Nephron (organoid): ENCODE measurements at regions not wholly inside any gene's neighbourhood (a gene's known extent, or its start where the extent isn't known, plus 50 kb on each side); places are given as distances from the start of the nearest gene placed in this dataset.

Experiments used
- H3K27ac Mint-ChIP-seq, 3 experiments: 2 replicates each; pipeline ENCODE4 v1.8.0; 2020; ENCODE audit warnings: mixed read lengths in 3 of 3, mild to moderate bottlenecking in 2 of 3, moderate library complexity in 1 of 3
- H3K27me3 Mint-ChIP-seq: 2 replicates; pipeline ENCODE4 v1.8.0; 2021; ENCODE audit warnings: low read depth, mild to moderate bottlenecking, moderate library complexity, mixed read lengths
- H3K36me3 Mint-ChIP-seq: 2 replicates; pipeline ENCODE4 v1.8.0; 2020; ENCODE audit warnings: low read depth, mixed read lengths
- H3K4me1 Mint-ChIP-seq: 2 replicates; pipeline ENCODE4 v1.8.0; 2020; ENCODE audit warnings: mixed read lengths
- H3K4me3 Mint-ChIP-seq, 3 experiments: 2 replicates each; pipeline ENCODE4 v1.8.0; 2020; ENCODE audit warnings: mild to moderate bottlenecking in 3 of 3, mixed read lengths in 3 of 3, moderate library complexity in 2 of 3
- H3K9me3 Mint-ChIP-seq: 2 replicates; pipeline ENCODE4 v1.8.0; 2020; ENCODE audit warnings: mixed read lengths
- TF ChIP-seq, protein P1 (sequence below), 3 experiments: fragments of 200-600 bp; sonication (generic); IDR thresholded peaks; one replicate each; pipeline ENCODE4 v1.5.0; 2021; ENCODE audit warnings: antibody characterized with exemption in 3 of 3; ENCODE audit not compliant: unreplicated experiment in 3 of 3

DNA sequence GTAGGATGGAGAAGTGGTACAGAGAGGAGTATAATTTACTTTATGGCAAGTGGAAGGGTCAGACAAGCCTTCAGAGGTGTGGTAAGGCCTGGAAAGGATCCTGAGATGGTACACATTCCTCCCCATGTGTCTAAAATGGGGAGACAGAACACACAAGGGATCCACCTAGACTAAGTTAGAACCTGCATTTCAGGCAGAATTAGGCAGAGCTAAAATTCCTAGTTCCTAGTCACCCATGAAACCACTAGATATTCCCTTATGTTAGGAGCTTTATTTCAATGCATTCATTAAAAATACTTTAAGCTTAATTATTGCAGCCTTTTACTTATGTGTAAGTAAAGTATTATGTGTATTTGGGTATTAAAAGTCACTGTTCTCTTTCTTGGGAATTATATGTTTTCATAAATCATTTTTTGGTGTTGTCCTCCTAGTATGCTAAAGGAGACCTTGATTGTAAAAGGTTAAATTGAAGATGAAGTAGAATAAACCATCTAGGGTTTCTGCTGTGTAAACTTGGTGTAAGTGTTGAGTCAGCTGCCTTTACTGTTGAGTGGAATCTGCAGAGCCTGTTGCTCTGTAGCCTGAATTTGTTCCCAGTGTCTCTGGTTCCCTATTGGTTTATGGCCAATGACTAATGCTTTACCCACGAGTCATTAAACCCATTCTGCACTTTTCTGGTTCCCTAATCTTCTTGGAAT, 423.2 kb downstream of the ATP23 start:
- no peaks in the 10 kb centered on the region for H3K27me3 Mint-ChIP-seq
- TF ChIP-seq, protein P1, sequence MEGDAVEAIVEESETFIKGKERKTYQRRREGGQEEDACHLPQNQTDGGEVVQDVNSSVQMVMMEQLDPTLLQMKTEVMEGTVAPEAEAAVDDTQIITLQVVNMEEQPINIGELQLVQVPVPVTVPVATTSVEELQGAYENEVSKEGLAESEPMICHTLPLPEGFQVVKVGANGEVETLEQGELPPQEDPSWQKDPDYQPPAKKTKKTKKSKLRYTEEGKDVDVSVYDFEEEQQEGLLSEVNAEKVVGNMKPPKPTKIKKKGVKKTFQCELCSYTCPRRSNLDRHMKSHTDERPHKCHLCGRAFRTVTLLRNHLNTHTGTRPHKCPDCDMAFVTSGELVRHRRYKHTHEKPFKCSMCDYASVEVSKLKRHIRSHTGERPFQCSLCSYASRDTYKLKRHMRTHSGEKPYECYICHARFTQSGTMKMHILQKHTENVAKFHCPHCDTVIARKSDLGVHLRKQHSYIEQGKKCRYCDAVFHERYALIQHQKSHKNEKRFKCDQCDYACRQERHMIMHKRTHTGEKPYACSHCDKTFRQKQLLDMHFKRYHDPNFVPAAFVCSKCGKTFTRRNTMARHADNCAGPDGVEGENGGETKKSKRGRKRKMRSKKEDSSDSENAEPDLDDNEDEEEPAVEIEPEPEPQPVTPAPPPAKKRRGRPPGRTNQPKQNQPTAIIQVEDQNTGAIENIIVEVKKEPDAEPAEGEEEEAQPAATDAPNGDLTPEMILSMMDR (IDR thresholded peaks at IDR 0.05; ENCODE audit: unreplicated experiment in 3 of 3), result no peak
- peak overlapping the region in 2 of 3 experiments; percentile 8 to 19 for H3K27ac Mint-ChIP-seq
- no peaks in the 10 kb centered on the region for H3K36me3 Mint-ChIP-seq
- no peaks in the 10 kb centered on the region for H3K9me3 Mint-ChIP-seq
- no peak overlapping the region for H3K4me3 Mint-ChIP-seq
- peaks cover 20% of the 10 kb centered on the region for H3K4me1 Mint-ChIP-seq

DNA sequence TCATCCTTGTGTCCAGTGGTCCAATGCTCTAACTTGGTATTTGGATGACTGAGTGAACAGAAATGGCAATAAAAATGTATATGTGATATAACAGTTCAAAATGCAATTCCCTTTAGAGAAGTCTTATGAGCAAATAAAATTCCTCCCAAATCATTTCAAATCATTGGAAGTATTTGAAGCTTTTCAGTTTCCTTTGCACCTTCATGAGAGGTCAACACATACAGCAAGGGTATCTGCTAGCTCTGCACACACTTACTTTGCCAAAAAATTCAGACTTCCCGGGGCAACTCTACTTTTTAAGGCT, 423.7 kb downstream of the ATP23 start:
- H3K4me1 Mint-ChIP-seq, result peaks cover 15% of the 10 kb centered on the region
- TF ChIP-seq, protein P1 (IDR thresholded peaks at IDR 0.05; ENCODE audit: unreplicated experiment in 3 of 3), result no peak
- peak overlapping the region in 1 of 3 experiments; percentile 19 for H3K27ac Mint-ChIP-seq
- H3K36me3 Mint-ChIP-seq, result no peaks in the 10 kb centered on the region
- no peaks in the 10 kb centered on the region for H3K9me3 Mint-ChIP-seq
- no peaks in the 10 kb centered on the region for H3K27me3 Mint-ChIP-seq
- no peak overlapping the region for H3K4me3 Mint-ChIP-seq

DNA sequence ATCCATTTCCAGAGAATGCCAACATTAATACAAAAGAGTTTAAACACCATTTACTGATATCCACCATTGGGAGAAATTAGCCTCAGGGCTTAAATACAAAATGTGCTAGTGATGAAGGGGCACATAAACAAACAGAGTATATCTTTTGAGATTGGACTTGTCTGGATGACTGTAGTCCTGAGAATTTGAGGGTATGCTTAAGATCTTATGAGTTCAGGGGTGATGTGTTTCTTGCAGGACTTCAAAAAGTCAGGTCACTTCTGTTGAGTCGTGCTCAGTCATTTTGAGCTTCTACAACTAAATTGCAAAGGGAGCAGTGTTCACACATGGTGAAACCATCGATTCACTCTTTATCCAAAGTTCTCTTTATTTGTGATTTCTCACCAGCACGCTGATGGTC, 425.7 kb downstream of the ATP23 start:
- no peaks in the 10 kb centered on the region for H3K27me3 Mint-ChIP-seq
- TF ChIP-seq, protein P1 (IDR thresholded peaks at IDR 0.05; ENCODE audit: unreplicated experiment in 3 of 3), result no peak
- H3K4me3 Mint-ChIP-seq, result no peak overlapping the region
- peaks cover 14% of the 10 kb centered on the region for H3K4me1 Mint-ChIP-seq
- no peaks in the 10 kb centered on the region for H3K36me3 Mint-ChIP-seq
- no peaks in the 10 kb centered on the region for H3K9me3 Mint-ChIP-seq
- peak overlapping the region in 2 of 3 experiments; percentile 6 to 31 for H3K27ac Mint-ChIP-seq

- Mint-ChIP-seq H3K27ac (no peak overlapping the region), H3K9me3 (no peaks in the 10 kb centered on the region), H3K4me1 (peaks cover 14% of the 10 kb centered on the region), H3K4me3 (no peak overlapping the region), H3K27me3 (no peaks in the 10 kb centered on the region), H3K36me3 (no peaks in the 10 kb centered on the region)
- TF ChIP-seq, protein P1 (IDR thresholded peaks at IDR 0.05; ENCODE audit: unreplicated experiment in 3 of 3), result no peak
These were observed 426.6 kb downstream of the ATP23 start for GRCh38 chr12:58368001-58368400.

DNA sequence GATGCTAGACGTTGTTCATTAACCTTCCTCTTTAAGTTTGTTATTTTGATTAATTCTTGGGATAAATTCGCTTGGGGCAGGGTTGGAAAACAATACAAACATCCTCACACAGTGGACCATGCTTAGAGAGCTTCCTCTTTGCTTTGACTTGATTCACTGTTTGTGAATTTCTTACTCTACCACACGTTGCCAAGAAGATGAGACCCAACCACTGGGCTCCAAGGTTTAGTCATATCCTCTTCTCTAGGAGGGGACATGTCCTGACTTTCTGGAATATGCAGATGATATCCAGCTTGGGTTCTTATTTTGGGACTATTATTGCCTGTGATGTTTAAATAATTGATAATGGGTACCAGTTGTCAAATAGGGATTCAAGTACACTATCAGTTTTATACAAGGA, 428.2 kb downstream of the ATP23 start:
- Mint-ChIP-seq H3K27me3 (no peaks in the 10 kb centered on the region), H3K36me3 (no peaks in the 10 kb centered on the region), H3K9me3 (no peaks in the 10 kb centered on the region), H3K4me1 (peaks cover 14% of the 10 kb centered on the region), H3K4me3 (no peak overlapping the region), H3K27ac (peak overlapping the region in 1 of 3 experiments; percentile 46)
- TF ChIP-seq, protein P1 (IDR thresholded peaks at IDR 0.05; ENCODE audit: unreplicated experiment in 3 of 3), result no peak

GRCh38 chr12:58372298-58372697, 430.9 kb downstream of the ATP23 start:
- no peak overlapping the region for H3K4me3 Mint-ChIP-seq
- TF ChIP-seq, protein P1 (IDR thresholded peaks at IDR 0.05; ENCODE audit: unreplicated experiment in 3 of 3), result no peak
- H3K27me3 Mint-ChIP-seq, result no peaks in the 10 kb centered on the region
- no peak overlapping the region for H3K27ac Mint-ChIP-seq
- no peaks in the 10 kb centered on the region for H3K36me3 Mint-ChIP-seq
- peaks cover under 1% of the 10 kb centered on the region for H3K4me1 Mint-ChIP-seq
- no peaks in the 10 kb centered on the region for H3K9me3 Mint-ChIP-seq
